ENCODE measurements at regions not wholly inside any gene's neighbourhood (a gene's known extent, or its start where the extent isn't known, plus 50 kb on each side); places are given as distances from the start of the nearest gene placed in this dataset.

DNA sequence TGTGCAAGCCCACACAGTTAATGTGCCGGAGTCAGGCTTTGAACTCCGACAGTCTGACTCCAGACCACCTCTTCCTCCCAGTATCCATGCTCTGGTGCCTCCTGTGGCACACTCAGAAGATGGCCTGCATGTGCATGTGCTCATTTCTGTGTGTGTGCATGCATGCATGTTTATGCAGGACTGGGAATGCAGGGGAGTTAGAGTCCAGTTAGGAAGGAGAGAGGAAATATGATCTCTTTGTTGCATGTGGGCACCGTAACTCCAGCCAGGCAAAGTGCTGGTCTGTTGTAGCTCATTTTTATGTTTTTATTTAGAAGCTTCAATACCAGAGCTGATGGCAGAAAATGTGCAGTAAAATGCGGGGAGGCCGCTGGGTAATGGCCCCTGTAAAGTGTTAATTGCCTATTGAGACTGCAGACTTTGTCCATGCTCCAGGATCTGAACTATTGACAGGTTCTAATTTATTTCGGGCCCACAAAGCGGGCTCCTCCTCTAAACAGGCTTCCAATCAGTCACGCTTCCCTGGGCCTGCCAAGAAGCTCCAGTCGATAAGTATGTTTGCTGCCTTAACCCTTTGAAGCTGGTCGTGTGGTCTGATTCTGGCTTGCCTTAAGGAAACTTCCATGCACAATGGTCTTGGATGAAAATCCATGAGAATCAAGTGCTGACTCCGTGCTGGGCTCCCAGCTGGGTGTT is 248.3 kb downstream of the DHX35 start:
- Histone ChIP-seq H3K4me3 (ENCODE audit: low read length) (no peak overlapping the region), H3K27me3 (ENCODE audit: control insufficient read depth, low read length) (peaks cover 3% of the 10 kb centered on the region)

DNA sequence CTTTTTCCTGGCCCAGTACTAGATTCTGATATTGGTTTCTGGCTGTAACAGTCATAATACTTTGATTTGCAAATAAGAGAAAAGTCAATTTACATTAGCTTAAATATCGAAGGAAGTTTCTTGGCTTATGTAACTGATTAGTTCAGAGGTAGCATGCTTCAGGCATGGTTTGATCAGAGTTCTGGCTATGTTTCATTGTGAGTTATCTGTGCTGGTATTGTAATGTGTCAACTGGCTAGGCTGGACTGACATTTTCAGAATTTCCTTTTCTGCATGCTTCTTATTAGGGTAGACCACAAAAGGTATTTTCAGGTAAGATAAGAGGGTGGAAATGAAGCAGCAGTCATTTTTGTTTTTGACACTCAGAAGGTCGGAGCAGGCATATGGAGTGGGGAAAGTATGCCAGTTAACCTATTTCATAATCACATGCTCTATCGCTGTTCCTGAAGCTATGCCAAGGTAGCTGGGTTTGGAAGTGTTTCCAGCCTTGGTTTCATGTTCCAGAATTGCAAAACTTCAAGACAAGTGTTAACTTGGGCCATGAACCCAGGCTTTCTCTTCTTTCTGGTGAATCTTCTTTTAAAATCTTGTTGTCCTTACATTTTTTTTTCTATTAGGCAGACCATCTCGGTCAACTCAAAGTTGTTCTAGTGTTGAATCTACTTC is 244.9 kb downstream of the DHX35 start:
- TF ChIP-seq, protein P1, sequence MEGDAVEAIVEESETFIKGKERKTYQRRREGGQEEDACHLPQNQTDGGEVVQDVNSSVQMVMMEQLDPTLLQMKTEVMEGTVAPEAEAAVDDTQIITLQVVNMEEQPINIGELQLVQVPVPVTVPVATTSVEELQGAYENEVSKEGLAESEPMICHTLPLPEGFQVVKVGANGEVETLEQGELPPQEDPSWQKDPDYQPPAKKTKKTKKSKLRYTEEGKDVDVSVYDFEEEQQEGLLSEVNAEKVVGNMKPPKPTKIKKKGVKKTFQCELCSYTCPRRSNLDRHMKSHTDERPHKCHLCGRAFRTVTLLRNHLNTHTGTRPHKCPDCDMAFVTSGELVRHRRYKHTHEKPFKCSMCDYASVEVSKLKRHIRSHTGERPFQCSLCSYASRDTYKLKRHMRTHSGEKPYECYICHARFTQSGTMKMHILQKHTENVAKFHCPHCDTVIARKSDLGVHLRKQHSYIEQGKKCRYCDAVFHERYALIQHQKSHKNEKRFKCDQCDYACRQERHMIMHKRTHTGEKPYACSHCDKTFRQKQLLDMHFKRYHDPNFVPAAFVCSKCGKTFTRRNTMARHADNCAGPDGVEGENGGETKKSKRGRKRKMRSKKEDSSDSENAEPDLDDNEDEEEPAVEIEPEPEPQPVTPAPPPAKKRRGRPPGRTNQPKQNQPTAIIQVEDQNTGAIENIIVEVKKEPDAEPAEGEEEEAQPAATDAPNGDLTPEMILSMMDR (IDR thresholded peaks at IDR 0.05; ENCODE audit: low read depth, low read length, poor library complexity, severe bottlenecking) = no peak
- no peak for TF ChIP-seq EZH2phosphoT487 (IDR thresholded peaks at IDR 0.05; ENCODE audit: borderline replicate concordance, low read length)
- Histone ChIP-seq H3K4me2 (ENCODE audit: low read length) (no peak overlapping the region), H3K4me1 (ENCODE audit: control insufficient read depth, low read length) (no peaks in the 10 kb centered on the region), H3K27ac (ENCODE audit: low read depth, low read length) (no peak overlapping the region), H3K4me3 (ENCODE audit: low read length) (no peak overlapping the region), H3K36me3 (ENCODE audit: control insufficient read depth, low read length) (no peaks in the 10 kb centered on the region), H3F3A (ENCODE audit: control insufficient read depth, insufficient read depth) (no peaks in the 10 kb centered on the region), H4K20me1 (ENCODE audit: control insufficient read depth, insufficient read depth, low read depth, low read length) (no peaks in the 10 kb centered on the region), H3K9me3 (ENCODE audit: control insufficient read depth, insufficient read depth, low read length) (no peaks in the 10 kb centered on the region), H3K9me2 (replicated peaks; ENCODE audit: control insufficient read depth, low read length) (no peaks in the 10 kb centered on the region), H3K27me3 (ENCODE audit: control insufficient read depth, low read length) (peaks cover 3% of the 10 kb centered on the region), H3K79me2 (ENCODE audit: control insufficient read depth, low read length) (no peaks in the 10 kb centered on the region)

More for the DNA sequence above, 248.3 kb downstream of the DHX35 start:
- Histone ChIP-seq H3F3A (ENCODE audit: control insufficient read depth, insufficient read depth) (no peaks in the 10 kb centered on the region), H3K9me3 (ENCODE audit: control insufficient read depth, insufficient read depth, low read length) (no peaks in the 10 kb centered on the region), H3K4me1 (ENCODE audit: control insufficient read depth, low read length) (no peaks in the 10 kb centered on the region), H3K36me3 (ENCODE audit: control insufficient read depth, low read length) (no peaks in the 10 kb centered on the region), H3K9me2 (replicated peaks; ENCODE audit: control insufficient read depth, low read length) (no peaks in the 10 kb centered on the region), H3K27ac (ENCODE audit: low read depth, low read length) (no peak overlapping the region), H3K4me2 (ENCODE audit: low read length) (no peak overlapping the region), H4K20me1 (ENCODE audit: control insufficient read depth, insufficient read depth, low read depth, low read length) (no peaks in the 10 kb centered on the region), H3K79me2 (ENCODE audit: control insufficient read depth, low read length) (no peaks in the 10 kb centered on the region)
- TF ChIP-seq, protein P1 (IDR thresholded peaks at IDR 0.05; ENCODE audit: low read depth, low read length, poor library complexity, severe bottlenecking) = no peak
- no peak for TF ChIP-seq EZH2phosphoT487 (IDR thresholded peaks at IDR 0.05; ENCODE audit: borderline replicate concordance, low read length)

DNA sequence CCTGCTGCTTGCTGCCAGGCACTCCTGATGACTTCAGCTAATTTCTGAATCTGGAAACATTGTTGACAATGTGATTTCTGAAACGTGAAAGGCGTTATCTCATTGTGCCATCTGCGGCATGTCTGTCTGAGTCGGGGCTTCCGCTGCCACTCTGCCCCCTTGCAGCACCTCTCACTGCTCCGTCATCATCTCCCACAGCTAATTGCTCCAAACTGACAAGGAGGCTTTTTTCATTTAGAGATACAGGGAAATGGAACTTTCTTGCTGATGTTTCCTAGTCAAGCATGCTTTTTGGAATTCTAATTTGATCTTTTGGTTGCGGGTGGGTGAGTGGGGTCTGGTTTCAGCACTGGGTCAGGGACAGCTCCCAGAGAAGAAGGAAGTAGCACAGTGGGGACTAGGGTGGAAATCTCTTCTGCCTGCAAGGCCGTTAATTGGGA is 233.5 kb downstream of the DHX35 start:
- Histone ChIP-seq H3K4me3 (ENCODE audit: low read length) (no peak overlapping the region), H3K4me1 (ENCODE audit: control insufficient read depth, low read length) (no peaks in the 10 kb centered on the region), H3K27me3 (ENCODE audit: control insufficient read depth, low read length) (no peaks in the 10 kb centered on the region), H3K9me3 (ENCODE audit: control insufficient read depth, insufficient read depth, low read length) (no peaks in the 10 kb centered on the region), H3F3A (ENCODE audit: control insufficient read depth, insufficient read depth) (no peaks in the 10 kb centered on the region), H3K36me3 (ENCODE audit: control insufficient read depth, low read length) (no peaks in the 10 kb centered on the region), H3K9me2 (replicated peaks; ENCODE audit: control insufficient read depth, low read length) (no peaks in the 10 kb centered on the region), H3K27ac (ENCODE audit: low read depth, low read length) (no peak overlapping the region), H3K4me2 (ENCODE audit: low read length) (no peak overlapping the region), H3K79me2 (ENCODE audit: control insufficient read depth, low read length) (no peaks in the 10 kb centered on the region), H4K20me1 (ENCODE audit: control insufficient read depth, insufficient read depth, low read depth, low read length) (no peaks in the 10 kb centered on the region)
- TF ChIP-seq, protein P1 (IDR thresholded peaks at IDR 0.05; ENCODE audit: low read depth, low read length, poor library complexity, severe bottlenecking) = no peak
- TF ChIP-seq EZH2phosphoT487 (IDR thresholded peaks at IDR 0.05; ENCODE audit: borderline replicate concordance, low read length) = no peak

Measured in DOHH2 (cell line).